AG09319 (cell line): ENCODE measurements at regions not wholly inside any gene's neighbourhood (a gene's known extent, or its start where the extent isn't known, plus 50 kb on each side); places are given as distances from the start of the nearest gene placed in this dataset.
"Not testable (repeated sequence)": the region's sequence is repeated elsewhere in the genome, so short reads cannot be mapped to it uniquely, and the experiment has no call there.

Experiments used
- DNase-seq: peaks from one replicate; pipeline ENCODE4 v3.0.0-alpha.2; 2010; ENCODE audit warnings: low read depth; ENCODE audit errors: extremely low read depth
- TF ChIP-seq, protein P1 (sequence below): IDR thresholded peaks from 2 replicates; pipeline ENCODE4 v1.5.1; 2011; ENCODE audit warnings: low read depth, mild to moderate bottlenecking, inconsistent platforms, low read length, moderate library complexity

DNA sequence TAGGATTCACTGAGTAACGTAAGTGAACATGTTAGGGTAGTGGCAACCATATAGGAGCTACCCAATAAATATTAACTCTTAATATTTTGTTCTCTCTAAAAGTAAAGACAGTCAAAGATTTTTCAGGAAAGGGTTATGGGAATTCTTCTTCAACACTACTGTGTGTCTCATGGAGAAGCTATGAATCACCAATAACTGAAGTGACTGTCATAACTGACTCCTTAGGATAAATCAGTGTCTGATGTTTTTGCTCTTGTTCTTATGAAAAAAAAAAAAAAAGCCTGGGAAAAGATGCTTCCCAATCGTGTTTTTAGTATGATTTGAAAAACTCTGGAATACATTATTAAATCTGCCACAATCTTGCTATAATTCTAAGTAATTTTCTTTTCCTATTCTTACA lies 111.2 kb upstream of the CEP126 start:
- DNase-seq, result no peak
- TF ChIP-seq, protein P1, sequence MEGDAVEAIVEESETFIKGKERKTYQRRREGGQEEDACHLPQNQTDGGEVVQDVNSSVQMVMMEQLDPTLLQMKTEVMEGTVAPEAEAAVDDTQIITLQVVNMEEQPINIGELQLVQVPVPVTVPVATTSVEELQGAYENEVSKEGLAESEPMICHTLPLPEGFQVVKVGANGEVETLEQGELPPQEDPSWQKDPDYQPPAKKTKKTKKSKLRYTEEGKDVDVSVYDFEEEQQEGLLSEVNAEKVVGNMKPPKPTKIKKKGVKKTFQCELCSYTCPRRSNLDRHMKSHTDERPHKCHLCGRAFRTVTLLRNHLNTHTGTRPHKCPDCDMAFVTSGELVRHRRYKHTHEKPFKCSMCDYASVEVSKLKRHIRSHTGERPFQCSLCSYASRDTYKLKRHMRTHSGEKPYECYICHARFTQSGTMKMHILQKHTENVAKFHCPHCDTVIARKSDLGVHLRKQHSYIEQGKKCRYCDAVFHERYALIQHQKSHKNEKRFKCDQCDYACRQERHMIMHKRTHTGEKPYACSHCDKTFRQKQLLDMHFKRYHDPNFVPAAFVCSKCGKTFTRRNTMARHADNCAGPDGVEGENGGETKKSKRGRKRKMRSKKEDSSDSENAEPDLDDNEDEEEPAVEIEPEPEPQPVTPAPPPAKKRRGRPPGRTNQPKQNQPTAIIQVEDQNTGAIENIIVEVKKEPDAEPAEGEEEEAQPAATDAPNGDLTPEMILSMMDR, result no peak

DNA sequence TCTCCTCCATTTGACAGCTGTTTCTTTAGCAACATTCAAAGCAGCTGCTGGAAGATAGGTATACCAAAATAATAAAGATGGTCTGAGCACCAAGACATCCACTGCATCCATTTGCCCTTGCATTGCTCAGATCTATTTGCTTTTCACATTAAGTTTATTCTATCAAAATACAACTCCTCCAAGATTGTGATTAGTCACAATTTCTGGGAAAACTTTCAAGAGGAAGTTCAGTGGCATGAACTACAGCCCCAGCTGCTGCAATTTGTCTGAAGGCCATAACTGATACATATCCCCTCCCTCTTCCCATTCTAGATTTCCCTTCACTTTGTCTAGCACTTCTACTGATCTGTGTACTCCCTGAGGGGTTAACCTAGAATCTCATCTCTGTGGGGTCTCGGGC lies 117.5 kb upstream of the CEP126 start:
- DNase-seq, result no peak
- TF ChIP-seq, protein P1, result no peak

DNA sequence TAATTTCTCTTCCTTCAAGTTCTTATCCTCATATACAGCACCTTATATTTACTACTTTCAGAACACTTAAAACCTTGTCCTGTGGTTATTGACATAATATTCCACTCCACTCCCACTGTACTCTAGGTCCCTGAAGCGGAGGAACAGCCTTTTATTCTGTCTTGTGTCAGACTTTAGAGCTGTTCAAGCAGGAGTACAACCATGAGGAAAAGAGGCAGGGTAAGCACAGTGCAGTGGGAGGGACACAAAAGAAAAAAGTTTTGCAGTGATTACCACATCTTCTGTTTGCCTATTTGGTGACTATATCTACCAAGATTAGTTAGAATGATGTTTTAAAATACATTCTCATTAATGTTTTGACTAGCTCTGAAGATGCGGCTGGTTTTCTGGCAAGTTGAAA lies 122.0 kb upstream of the CEP126 start:
- TF ChIP-seq, protein P1, result no peak

DNA sequence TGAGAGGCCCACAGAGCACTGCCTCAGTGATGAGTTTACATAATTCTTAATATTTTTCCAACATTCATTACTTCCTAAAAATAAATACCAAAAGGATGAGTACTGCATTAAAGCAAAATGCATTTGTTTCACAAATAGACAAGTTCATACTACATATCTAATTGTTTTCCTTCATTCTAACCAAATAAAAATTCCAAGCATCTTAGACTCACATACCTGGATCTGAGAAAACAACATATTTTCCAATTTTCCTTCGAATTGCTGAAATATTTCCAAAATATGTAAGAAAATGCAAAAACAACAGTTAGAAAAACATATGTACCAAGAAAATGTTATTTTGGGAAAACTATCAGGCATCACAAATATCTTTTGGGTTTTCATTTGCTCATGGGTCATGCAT lies 127.9 kb upstream of the CEP126 start:
- DNase-seq, result no peak
- TF ChIP-seq, protein P1, result no peak

More for the DNA sequence above, 122.0 kb upstream of the CEP126 start:
- DNase-seq, result no peak

DNA sequence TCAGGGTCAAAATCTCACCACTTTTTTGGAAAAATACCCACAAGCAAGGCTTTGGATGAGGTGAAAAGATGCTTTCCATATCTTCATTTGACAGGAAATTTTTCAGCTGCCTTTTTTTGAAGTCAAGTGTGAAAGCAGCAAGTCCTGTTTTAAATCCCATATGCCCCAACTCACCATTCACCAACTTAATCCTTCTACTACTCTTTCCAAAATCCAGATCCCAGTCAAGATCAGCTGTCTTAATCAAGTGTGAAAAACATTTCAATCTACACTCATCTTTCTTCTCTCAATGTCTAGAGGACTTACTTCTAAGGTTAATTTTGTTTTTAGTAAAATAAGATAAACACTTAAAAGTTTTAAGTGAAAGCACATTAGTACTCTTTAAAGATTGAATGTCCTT lies 128.4 kb upstream of the CEP126 start:
- no peak for DNase-seq
- TF ChIP-seq, protein P1, result no peak

DNA sequence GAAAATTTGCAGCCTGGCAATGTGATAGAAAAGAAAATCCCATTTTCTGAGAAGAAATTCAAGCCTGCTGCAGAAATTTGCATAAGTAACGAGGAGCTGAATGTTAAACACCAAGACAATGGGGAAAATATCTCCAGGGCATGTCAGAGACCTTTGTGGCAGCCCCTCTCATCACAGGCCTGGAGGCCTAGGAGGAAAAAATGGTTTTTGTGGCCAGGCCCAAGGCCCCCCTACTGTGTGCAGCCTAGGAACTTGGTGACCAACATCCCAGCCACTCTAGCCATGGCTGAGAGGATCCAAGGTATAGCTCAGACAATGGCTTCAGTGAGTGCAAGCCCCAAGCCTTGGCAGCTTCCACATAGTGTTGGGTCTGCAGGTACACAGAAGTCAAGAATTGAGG lies 135.6 kb upstream of the CEP126 start:
- DNase-seq, result not testable (repeated sequence)

DNA sequence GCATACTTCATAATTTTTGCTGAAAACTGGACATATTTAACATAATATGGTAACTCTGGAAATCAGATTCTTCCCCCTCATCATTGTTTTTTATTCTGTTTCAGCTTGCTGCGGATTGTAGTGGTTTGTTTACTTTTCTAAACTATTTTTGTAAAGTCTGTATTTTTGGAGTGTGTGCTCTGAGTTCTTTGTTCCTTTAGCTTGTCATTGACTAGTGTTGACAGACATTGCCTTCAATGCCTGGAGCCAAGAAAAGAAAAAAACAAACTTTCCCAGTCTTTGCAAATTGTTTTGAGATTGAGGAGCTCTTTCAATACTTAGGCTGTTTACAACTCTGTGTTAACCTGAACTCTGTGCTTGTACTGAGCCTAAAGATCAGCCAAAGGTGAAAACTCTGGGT lies 137.3 kb upstream of the CEP126 start:
- DNase-seq, result no peak
- TF ChIP-seq, protein P1, result no peak

DNA sequence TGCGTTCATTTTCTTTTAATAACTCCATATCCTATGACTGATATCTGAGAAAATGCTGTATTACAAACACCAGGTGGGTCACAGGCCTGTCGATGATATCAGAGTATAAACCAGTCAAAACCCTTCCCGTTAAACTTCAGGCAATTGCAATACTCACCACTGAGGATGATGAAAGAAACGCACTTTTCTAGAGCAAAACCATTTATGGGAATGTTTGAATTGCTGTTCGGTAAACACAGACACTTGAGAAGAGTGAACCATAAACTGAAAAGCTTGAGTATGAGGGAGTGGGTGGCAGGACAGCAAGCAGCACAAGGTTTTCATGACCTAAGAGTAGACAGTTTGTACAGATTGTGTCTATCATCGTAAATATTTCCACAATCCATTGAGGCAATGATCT lies 139.8 kb upstream of the CEP126 start:
- TF ChIP-seq, protein P1, result no peak
- no peak for DNase-seq
